Body of pancreas (tissue), 4 donors: ENCODE measurements at regions not wholly inside any gene's neighbourhood (a gene's known extent, or its start where the extent isn't known, plus 50 kb on each side); places are given as distances from the start of the nearest gene placed in this dataset.

Source experiments
- ATAC-seq: fragments of 150-250 bp; one replicate; pipeline ENCODE4 v1.9.1; 2016
- DNase-seq, 4 donors: peaks; one replicate each; pipeline ENCODE4 v3.0.0-alpha.2; 2019
- H3K27ac ChIP-seq, 4 donors: fragments of 200-600 bp; sonication (generic); 1 replicate in 3 of 4; 2 replicates in 1 of 4; pipeline versions ENCODE4 v1.5.1 to v1.6.1; 2016 to 2019; ENCODE audit warnings: mild to moderate bottlenecking in 1 of 4, mixed read lengths in 1 of 4, moderate library complexity in 1 of 4
- H3K27me3 ChIP-seq, 2 donors: fragments of 200-600 bp; sonication (generic); one replicate each; pipeline ENCODE4 v1.6.0; 2016; ENCODE audit warnings: mild to moderate bottlenecking in 1 of 2
- H3K36me3 ChIP-seq, 2 donors: fragments of 200-600 bp; sonication (generic); replicated peaks in 1 of 2; 2 replicates each; pipeline ENCODE4 v1.5.1; 2016; ENCODE audit warnings: low read depth in 2 of 2; ENCODE audit not compliant: insufficient read depth in 1 of 2
- H3K4me1 ChIP-seq: fragments of 200-600 bp; sonication (generic); one replicate; pipeline ENCODE4 v1.6.0; 2016
- H3K4me3 ChIP-seq, 2 donors: fragments of 200-600 bp; sonication (generic); 1 replicate in 1 of 2; 2 replicates in 1 of 2; pipeline ENCODE4 v1.5.1; 2016 to 2019
- H3K9me3 ChIP-seq, 3 donors: fragments of 200-600 bp; sonication (generic); 1 replicate in 2 of 3; 2 replicates in 1 of 3; pipeline ENCODE4 v1.5.1; 2016
- CTCF ChIP-seq, 7 experiments: fragments of 450-650 bp in 4 of 7; fragments of 200-600 bp in 3 of 7; sonication (generic) in 3 of 7; IDR thresholded peaks; one replicate each; pipeline ENCODE4 v1.5.1; 2016 to 2019; ENCODE audit warnings: antibody characterized with exemption in 7 of 7
- POLR2A ChIP-seq, 3 donors: fragments of 450-650 bp; IDR thresholded peaks; one replicate each; pipeline ENCODE4 v1.6.1; 2016; ENCODE audit warnings: antibody characterized with exemption in 3 of 3, mild to moderate bottlenecking in 2 of 3
- WGBS, 2 donors: methylation state at CpG; one replicate each; pipeline ENCODE4 v1.1.5; 2017; 5-methylcytosine and 5-hydroxymethylcytosine counted together
- intact Hi-C: fragments of 100-400 bp; cut with DNase I; formaldehyde crosslinking; loops from one replicate; pipeline ENCODE4 v1.15.1; 2023

DNA sequence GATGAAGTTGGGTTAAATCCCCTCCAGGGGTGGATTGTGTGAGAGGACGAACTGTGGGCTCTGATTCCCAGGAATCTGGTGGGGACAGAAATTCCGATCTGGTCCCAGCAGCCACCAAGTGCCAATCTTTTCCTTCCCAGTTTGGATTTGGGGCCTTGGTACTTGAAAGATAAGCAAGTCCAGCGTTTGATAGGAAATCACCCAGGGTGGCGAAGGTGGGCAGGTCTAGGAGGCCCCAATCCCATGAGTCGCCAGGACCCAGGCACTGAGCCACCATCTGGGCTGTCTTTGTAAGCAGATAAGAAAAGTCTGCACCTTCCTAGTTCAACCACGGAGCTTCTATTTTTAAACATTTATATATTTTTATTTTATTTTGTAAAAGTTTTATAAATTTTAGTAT lies 122.6 kb upstream of the LSM8 start:
- no peak overlapping the region for H3K27ac ChIP-seq

DNA sequence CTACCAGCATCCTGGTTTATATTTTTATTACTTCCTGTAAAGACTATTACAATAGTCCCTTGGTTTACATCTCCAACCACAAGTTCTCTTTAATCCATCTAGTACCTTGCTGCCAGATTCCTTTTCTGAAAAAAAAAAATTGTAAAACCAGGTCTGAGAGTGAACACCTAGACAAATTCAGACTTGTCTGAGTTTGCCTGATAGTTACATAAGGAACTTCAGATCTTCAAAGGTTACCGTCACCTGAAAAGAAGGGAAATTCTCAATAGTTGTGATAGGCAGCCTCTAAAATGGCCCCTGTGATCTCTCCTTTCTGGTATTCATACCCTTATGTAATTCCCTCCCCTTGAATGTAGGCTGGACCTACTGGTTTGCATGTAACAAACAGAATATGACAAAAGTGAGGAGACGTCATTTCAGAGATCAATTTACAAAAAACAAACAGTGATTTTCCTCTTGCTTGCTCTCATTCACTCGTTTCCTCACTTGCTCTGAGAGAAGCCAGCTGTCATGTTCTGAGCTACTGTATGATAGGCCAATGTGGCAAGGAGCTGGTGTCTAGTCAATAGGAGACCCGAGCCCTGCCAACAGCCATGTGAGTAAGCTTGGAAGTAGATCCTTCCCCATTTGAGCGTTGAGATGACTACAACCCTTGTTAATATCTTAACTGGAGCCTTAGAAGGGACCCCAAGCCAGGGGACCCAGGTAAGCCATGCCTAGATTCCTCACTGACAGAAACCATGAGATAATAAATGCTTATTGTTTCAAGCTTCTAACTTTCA lies 110.9 kb upstream of the LSM8 start:
- no peak for ATAC-seq
- H3K36me3 ChIP-seq: no peaks in the 10 kb centered on the region

More for the DNA sequence above, 122.6 kb upstream of the LSM8 start:
- H3K9me3 ChIP-seq: no peaks in the 10 kb centered on the region
- H3K27me3 ChIP-seq: no peaks in the 10 kb centered on the region
- no peaks in the 10 kb centered on the region for H3K4me1 ChIP-seq
- H3K36me3 ChIP-seq: no peaks in the 10 kb centered on the region
- ATAC-seq: no peak
- intact Hi-C loops: no loop called here
- TF ChIP-seq POLR2A (IDR thresholded peaks at IDR 0.05) (no peak), CTCF (IDR thresholded peaks at IDR 0.05) (no peak)
- WGBS, 2 donors: 52 to 59% methylated on average over 6 of the region's 6 CpGs
- H3K4me3 ChIP-seq: no peak overlapping the region
- no peak for DNase-seq

GRCh38 chr7:118075936-118076335 lies 108.0 kb upstream of the LSM8 start:
- Histone ChIP-seq H3K36me3 (no peaks in the 10 kb centered on the region), H3K9me3 (no peaks in the 10 kb centered on the region), H3K27ac (no peak overlapping the region), H3K4me1 (no peaks in the 10 kb centered on the region), H3K27me3 (no peaks in the 10 kb centered on the region), H3K4me3 (no peak overlapping the region)
- intact Hi-C loops: no loop called here
- WGBS, 2 donors: 72 to 80% methylated on average over 2 of the region's 2 CpGs
- no peak for TF ChIP-seq CTCF (IDR thresholded peaks at IDR 0.05)
- TF ChIP-seq POLR2A (IDR thresholded peaks at IDR 0.05): no peak
- no peak for DNase-seq
- no peak for ATAC-seq

More for the DNA sequence above, 110.9 kb upstream of the LSM8 start:
- Histone ChIP-seq H3K4me1 (no peaks in the 10 kb centered on the region), H3K9me3 (no peaks in the 10 kb centered on the region), H3K4me3 (no peak overlapping the region), H3K27ac (no peak overlapping the region), H3K27me3 (no peaks in the 10 kb centered on the region)
- no peak for TF ChIP-seq CTCF (IDR thresholded peaks at IDR 0.05)
- no peak for TF ChIP-seq POLR2A (IDR thresholded peaks at IDR 0.05)
- WGBS, 2 donors: 44 to 59% methylated on average over 5 of the region's 5 CpGs
- intact Hi-C loops: no loop called here
- DNase-seq: no peak

DNA sequence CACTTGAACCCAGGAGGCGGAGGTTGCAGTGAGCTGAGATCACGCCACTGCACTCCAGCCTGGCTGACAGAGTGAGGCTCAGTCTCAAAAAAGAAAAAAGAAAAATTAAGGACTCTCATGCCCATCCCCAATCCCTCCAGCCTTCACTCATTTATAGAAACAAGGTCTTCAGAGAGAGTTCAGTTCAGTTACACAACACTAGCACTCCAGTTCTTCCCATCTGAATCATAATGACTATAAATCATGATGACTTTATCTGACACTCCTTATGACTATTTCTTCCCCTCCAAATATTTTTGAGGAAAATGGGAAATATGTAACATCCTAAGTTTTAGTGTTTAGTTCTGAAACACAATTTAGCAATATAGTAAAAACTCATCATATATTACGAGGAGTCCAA lies 107.4 kb upstream of the LSM8 start:
- no peak for ATAC-seq
- Histone ChIP-seq H3K27me3 (no peaks in the 10 kb centered on the region), H3K4me1 (no peaks in the 10 kb centered on the region), H3K36me3 (no peaks in the 10 kb centered on the region), H3K4me3 (no peak overlapping the region), H3K9me3 (no peaks in the 10 kb centered on the region), H3K27ac (no peak overlapping the region)
- 85 to 91% methylated on average over 3 of the region's 3 CpGs for WGBS, 2 donors
- no peak for DNase-seq
- no peak for TF ChIP-seq POLR2A (IDR thresholded peaks at IDR 0.05)
- TF ChIP-seq CTCF (IDR thresholded peaks at IDR 0.05): no peak
- intact Hi-C loops: no loop called here

DNA sequence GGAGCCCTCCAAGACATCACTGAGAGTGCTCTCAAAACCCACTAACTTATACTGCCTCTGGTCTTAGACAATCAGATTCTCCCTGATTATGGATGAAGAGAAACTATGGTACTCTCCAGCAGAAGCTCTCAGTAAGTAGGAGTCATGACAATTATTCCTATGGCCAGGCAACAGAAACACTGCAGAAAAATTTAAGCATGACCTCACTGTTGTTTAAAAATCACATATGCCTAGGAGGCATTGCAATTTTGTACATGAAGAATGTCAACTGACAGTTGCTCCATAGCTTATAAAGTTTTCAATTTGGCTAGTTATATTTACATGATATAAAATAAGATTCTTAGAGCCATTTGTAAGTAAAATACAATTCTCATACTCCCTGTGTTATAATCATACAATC lies 105.9 kb upstream of the LSM8 start:
- Histone ChIP-seq H3K36me3 (no peaks in the 10 kb centered on the region), H3K4me1 (no peaks in the 10 kb centered on the region), H3K9me3 (no peaks in the 10 kb centered on the region), H3K4me3 (no peak overlapping the region), H3K27ac (no peak overlapping the region), H3K27me3 (no peaks in the 10 kb centered on the region)
- DNase-seq (no peak), ATAC-seq (no peak)
- intact Hi-C loops: no loop called here
- TF ChIP-seq CTCF (IDR thresholded peaks at IDR 0.05) (no peak), POLR2A (IDR thresholded peaks at IDR 0.05) (no peak)
